ENCODE measurements at regions not wholly inside any gene's neighbourhood (a gene's known extent, or its start where the extent isn't known, plus 50 kb on each side); places are given as distances from the start of the nearest gene placed in this dataset.

DNA sequence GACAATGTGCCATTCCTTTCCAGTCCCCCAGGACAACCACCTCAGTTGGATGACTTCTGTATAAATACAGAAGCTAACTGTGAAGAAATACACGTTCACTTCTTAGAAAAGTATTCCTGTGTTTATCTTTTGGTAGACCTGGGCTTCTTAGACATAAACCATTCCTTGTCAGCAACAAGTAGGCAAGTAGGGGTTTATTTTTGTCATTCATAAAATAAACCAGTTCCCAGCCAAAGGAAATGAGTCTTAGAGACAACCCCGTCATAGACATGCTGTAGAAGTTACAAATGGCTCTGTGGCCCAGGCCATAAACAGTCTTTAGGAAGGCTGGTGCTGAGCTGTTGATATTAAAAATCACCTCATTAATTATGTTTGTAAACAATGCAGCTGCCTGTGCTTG, 243.2 kb downstream of the SPTSSA start:
- no peak for DNase-seq (ENCODE audit: low spot score)

DNA sequence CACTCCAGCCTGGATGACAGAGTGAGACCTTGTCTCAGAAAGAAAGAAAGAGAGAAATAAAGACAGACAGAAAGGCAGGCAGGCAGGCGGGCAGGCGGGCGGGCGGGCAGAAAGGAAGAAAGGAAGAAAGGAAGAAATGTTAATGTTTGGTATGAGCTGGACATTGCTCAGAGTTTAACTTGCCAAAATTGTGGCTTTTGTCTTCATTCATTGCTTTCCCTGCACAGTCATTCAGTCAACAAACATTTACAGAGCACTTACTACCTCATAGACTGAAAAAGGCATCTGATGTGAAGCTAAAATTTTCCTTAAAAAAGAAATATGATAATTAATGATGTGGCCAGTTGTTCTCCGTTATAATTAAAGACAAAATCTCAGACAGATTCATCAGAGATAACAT, 247.1 kb downstream of the SPTSSA start:
- DNase-seq (ENCODE audit: low spot score): no peak

DNA sequence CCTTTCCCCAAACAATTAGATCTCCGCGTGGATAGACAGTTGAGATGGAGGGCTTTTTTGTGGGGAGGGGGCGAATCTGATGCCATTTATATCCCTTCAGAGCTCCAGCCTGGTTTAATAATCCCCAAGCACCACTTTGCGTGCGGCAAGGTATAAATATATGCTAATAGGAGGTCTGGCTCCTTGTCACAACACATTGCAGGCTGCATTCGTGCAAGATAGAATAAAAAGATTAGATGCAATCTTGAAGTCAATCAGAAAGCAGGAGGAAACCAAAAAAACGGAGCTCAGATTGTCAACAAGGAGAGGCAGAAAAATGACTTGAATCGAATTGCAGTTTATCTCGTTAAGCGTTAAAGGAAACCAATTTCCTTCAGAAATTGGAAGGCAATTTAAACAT, 248.7 kb downstream of the SPTSSA start:
- DNase-seq (ENCODE audit: low spot score): no peak

DNA sequence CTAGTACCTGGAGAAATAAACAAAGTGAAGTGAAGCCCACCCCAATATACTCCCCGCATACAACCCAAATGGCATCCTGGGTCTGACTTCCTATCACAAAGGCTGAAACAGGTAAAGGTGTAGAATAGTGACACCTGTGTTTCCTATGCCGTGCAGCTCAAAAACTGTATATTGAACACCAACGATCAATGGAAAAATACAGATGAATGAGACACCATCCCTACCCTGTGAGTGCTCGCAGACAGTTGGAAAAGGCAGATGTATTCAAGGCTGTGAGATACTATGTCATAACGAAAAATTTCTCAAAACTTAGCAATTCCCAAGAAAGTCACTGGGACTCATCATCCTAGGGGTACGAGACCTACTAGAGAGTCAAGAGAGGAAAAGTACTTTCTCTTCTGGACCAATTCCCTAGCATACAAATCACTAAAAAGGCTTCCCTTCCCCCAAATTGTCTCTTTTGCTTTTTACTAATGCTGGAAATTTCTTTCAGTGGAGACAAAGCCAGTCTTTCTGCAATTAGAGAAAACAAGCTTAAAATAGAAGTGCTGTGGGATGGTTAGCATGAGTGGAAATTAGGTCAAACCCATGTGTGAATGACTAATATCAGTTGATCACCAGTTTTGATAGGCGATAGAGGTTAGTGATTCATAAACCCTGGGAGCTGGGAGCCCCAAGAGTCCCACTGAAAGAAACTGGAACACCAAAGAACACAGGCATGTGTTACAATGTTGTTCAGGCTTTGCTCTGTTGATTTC, 249.7 kb downstream of the SPTSSA start:
- no peak for DNase-seq (ENCODE audit: low spot score)

DNA sequence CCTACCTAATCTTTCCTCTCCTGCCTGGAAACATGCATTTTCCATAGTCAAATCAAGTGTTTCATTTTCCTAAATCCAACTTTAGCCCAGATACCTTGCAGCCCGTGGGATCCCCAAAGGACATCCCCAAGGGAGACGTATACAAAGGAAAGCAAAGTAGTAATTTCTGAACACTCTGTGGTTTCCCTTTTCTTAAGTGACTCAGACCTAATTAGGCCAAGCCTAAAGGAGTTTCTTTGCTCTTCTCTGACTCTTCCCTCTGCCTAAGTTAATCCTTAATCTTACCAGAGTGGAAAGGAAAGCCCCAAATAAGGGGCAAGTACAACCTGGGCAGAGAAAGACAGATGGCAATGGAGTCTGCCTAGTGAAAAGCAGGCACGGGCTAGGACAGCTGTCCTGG, 250.3 kb downstream of the SPTSSA start:
- no peak for DNase-seq (ENCODE audit: low spot score)

DNA sequence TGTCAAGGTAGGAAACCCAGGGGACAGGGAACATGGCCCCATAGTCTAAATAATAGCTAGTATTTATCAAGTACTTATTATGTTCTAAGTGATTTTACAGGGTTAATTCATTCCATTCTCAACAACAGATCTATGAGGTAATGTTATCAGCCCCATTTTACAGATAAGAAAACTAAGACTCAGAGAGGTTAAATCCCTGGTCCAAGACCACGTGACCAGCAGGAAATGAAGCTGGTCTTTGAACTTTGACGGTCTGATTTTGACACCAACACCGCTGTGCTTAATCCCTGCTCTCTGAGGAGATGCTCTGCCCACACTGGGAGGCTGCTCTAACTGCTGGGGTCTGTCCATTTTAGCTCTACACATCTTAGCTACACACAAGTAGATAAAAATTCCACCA, 253.5 kb downstream of the SPTSSA start:
- no peak for DNase-seq (ENCODE audit: low spot score)

DNA sequence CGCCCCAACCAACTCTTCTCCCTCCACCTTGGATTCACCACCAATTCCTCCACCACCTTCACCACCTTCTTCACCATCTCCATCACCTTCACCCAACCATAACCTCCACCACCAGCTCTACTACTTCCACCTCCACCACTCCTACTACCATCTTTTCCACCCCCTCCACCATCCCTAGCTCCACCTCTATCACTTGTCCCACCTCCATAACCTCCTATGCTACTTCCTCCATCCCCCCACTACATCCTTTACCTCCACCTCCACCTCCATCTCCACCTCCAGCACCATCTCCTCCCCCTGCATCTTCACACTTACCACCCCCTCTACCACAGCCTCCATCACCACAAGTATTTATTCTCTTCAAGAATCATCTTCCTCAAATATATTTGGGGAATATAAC, 254.9 kb upstream of the EGLN3 start:
- no peak for DNase-seq (ENCODE audit: low spot score)

DNA sequence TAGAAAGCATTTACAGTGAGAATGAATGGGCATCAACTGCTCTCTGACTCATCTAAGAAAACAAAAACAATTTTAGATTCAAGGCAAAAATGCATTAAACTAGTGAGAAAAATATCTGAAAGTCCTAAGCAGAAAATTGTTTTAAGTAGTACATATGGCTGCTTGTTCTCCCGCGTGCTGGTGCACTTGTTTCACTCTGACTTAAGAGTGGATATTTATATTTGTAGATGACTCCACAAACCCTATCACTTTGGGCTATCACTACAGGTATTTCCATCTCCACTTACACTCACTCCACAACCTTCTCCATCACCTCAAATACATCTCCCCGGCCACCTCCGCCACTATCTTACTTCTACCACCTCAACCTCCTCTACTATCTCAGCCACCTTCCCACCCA, 253.9 kb upstream of the EGLN3 start:
- DNase-seq (ENCODE audit: low spot score): no peak

DNA sequence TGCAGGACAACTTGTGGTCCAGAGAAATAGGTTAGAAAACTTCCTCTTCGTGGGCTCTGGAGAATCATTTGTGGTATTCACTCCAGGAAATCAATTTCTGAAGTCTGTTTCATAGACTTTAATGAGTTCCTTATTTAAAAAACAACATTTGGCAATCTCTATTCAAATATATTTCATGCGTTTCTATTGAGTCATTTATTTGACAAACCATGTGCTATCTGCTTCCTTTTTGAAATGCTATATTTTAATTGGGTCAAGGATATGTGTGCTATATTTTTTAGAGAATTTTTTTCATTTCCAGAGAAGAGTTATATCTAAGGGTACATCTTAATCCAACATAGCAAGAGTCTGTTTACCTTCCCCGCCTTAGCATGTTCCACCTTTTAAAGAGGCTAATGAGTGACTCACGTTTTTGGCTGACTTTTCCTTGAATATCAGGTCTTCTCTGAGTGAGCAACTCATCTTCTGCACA, 252.4 kb upstream of the EGLN3 start:
- no peak for DNase-seq (ENCODE audit: low spot score)

DNA sequence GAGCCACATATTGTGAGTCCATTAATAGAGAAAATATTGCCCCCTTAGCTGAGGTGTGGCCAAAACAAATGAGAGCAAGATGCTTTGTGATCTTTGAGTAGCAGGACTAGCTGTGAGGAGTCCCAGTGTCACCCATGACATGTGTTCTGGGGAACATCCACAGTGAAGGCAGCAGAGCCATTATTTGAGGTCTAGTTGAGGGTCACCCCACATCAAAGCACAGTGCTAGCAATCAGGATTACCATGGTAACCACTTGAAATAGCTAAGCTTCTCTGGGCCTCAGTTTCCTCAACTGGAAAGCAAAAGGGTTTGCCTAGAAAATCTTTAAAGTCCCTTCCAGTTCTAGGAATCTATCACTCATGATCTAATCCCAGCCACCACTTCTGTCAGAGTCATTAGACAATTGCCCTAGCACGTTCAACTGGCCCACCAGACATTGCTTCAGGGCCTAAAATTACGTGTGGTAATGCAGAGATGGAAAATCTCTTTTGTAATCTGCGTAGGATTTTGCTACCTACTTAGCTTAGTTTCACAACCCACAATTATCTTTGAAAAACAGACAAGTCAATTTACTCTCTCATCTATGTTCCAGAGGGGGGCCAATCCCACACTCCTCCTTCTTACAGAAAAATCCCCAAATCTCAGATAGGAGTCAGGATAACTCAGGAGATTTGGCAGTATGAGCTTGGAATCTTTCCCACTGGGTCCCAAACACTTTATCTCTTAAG, 251.2 kb upstream of the EGLN3 start:
- no peak for DNase-seq (ENCODE audit: low spot score)

DNA sequence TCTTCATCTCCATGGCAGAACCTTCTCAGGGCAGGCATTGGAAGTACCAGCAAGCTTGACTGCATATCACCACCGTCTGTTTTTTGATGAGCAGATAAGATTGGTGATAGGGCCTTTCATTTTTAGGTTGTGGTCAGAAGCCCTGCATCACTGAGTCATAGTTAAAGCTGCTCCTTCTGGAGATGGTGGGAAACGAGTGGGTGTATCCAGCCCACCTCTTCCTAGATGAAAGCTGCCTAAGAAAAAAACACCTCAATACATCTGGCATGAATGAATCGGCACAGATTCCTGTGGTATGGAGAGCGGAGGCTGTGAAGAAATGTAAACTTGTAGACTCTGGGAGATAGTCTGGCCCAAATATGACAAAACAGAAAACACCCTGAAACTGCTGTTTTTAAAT, 248.7 kb upstream of the EGLN3 start:
- no peak for DNase-seq (ENCODE audit: low spot score)

DNA sequence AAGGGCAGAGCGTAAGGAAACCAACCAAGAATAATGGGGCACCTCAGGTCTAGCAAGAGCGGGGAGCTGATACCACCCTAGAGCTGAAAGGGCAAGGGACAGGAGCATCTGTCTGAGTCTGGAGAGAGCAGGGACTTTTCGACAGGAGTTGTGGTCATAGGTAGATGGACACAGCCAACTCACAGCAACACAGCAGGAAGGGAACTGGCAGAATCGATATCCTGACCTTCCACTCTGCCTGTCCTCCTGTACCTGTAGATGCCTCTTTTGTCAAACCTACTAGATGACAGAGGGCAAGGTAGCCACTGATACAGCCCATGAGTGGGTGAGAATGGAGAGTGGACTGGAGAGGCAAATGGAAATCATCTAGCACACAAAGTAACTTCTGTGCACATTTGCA, 247.2 kb upstream of the EGLN3 start:
- no peak for DNase-seq (ENCODE audit: low spot score)

DNA sequence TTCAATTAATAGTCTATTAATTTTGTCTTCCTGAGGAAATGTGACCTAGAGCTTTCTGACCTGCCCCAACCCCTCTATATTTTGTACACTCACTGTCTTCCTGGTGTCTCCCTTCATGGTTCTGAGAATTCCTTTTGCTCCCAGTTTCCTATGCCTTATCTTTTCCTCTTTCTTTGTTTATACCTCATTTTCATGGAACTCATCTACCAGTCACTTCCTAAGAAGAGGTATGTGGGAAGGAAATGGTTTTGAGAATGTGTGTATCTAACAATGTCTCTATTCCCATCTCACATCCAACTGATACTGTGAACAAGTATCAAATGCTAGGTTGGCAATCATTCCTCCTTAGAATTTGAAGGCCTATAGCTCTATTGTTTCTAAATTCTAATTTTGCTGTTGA, 245.1 kb upstream of the EGLN3 start:
- DNase-seq (ENCODE audit: low spot score): no peak

DNA sequence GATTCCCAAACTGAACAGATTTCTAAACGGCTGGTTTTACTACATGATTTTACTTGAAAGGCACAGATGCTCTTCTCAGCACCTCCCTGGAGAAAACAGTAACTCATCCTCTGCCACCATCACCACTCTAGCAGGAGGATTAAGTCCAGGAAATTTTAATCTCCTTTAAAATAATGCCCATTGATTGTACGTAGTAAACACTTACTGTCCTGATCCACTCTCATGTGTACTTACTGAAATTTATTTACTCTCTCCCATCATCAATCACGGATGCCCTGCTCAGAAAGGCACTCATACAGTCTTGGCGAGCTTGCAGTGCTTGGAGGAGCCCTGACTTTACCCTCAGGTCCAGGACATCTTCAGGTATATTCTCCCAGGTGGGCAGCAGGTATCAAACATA, 239.8 kb upstream of the EGLN3 start:
- DNase-seq (ENCODE audit: low spot score): no peak

DNA sequence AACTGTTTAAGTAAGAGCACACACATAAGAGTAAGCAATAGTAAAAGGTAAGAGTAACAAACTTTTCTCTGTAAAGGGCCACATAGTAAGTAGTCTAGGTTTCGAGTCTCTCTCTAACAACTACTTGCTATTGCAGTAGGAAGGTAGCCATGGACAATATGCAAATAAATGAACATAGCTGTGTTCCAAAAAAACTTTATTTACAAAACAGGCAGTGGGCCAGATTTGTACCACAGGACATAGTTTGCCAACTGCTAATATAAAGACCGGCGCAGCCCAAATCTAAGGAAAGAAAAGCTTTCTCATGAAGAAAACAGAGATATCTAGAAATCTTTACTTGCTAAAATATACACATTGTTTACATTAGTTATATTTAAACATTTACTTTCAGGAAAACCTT, 239.0 kb upstream of the EGLN3 start:
- no peak for DNase-seq (ENCODE audit: low spot score)

DNA sequence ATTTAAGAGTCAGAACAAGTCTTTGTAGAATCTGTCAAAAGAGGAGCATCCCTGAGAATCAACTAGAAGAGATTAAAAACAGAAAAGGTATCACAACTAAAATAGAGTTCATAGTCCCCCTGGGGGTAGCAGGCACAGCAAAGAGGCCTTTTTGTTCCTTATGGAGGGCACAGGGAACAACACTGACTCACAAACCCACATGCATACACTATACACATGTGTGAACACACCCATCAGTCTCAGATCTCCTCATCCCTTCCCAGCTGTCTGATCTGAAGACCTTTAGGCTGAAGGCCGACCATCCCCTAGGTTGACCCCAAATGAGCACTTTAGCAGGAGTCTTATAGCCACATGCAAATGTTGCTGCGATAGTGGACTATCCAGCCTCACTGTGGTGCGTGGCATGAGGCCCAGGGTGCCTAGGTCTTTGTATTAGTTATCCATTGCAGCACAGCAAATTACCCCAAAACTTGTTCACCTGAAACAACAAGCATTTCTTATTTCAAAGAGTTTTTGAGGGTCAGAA, 236.7 kb upstream of the EGLN3 start:
- DNase-seq (ENCODE audit: low spot score): no peak

DNA sequence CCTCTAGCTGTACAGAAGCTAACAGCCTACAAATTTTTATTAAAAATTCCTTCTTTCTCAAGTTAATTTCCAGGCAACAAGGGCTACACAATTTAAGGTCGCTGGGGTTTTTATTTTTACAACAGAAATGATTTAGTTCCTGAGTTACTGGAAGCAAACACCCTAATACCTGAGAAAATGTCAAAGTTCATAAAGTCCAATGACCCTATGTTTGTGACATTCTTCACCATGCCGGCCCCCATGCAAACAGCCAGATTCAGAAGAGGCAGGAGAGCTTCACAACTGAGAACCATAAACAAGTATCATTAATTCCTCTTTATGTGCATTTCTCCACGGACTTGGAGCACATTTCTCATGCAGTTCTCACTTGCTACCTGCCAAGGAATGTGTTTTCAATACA, 236.2 kb upstream of the EGLN3 start:
- no peak for DNase-seq (ENCODE audit: low spot score)

DNA sequence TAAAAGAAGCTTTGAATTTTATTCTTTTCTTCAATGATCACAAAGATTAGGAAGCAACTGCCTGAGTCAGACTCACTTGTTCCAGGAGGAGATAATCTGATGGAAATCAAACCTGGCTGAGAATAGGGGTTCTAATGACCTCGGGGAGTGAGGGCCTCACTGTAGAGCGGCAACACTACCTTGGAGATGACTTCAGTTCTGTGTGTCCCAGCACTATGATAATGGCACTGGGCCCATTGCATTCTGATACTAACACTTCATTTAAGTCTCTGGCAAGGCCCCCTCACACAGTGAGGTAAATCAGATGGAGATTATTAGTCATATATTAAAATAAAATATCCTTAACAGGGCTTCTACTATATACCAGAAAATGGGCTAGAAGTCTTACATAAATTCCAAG, 233.3 kb upstream of the EGLN3 start:
- DNase-seq (ENCODE audit: low spot score): no peak

DNA sequence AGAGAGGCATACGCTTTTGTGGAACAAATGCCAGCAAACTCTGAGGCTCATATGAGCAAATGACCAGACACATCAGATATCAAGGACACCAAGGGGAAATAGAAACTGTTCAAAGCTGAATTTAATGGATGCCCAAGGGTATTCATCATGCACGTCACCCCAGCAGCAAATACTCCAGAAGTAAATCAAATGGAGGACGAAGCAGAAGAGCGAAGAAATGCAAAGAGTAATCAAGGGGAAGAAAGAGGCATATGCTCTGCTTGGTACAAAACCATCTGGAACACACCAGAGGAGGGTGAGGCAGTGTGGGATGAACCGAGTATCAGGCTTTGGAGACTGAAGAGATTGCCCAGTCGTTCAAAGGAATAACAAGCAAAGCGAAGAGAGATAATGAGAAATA, 232.6 kb upstream of the EGLN3 start:
- no peak for DNase-seq (ENCODE audit: low spot score)

DNA sequence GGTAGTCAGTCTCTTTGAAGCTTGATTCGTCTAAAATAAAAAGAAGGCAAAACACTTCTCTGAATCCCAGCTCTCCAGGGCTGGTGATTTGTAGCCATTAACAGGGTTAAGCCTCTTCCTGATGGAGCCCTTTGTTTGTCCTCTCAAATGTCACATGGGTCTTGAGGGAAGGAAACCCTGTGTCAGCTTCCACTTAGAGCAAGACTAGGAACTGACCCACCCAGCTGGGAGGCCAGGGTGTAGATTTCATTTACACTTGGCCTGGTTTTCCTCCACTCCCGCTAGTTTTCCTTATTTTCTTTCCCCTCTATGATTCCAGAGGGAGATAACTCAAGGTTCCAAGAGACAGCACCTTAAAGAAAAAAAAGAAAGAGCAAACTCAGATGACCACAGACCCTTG, 230.5 kb upstream of the EGLN3 start:
- no peak for DNase-seq (ENCODE audit: low spot score)

DNA sequence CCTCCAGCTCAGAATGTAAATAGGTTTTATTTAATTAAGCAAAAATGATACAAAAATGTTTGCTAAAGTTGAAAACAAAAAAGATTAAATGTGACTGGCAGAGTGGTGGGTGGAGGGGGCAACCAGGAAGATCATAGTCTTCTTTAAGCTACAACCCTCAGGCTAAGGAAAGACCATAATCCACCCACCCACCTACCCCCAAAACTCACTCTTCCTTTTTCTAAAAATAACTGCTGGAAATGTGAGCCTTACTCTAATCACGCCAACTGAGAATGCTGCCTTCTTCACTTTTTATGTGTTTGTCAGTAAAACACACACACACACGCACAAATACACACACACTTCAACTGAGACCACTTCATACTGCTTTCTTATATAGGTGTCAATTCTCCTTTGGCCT, 230.0 kb upstream of the EGLN3 start:
- DNase-seq (ENCODE audit: low spot score): no peak

DNA sequence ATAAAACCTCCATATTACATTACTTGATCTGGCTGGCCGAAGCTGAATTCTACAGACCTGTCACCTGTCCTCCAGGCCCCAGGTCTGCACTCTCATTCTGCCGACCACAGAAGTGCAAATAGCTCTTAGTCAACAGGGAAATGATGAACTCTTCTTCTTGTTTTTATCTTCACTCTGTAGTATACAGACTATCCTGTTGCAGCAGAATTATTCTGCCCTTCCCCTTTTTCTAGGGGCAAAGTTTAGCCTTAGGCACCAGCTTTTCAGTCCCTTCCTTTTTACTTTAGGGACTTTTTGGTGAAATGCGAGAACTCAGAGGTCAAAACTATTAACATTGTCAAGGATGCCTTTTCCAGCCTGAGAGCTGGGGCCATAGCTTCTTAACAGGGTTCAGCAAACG, 229.6 kb upstream of the EGLN3 start:
- DNase-seq (ENCODE audit: low spot score): no peak

DNA sequence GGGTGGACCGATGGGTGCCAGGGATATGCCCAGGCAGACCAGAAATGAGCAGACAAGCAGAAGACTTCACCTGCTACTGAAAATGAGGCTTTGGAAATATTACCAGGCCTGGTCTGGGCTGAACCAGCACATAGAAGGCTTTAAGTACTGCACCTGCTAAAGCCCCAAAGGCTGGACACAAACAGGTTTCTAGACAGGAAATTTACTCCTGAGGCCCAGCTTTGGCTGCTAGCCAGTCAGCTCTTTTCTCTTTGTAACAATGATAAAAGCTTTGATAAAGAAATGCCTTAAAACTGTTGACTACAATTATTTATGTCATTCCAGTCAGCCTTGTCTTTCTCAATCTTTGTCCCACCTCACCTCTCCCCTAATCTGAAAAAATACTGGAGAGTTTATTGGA, 228.9 kb upstream of the EGLN3 start:
- no peak for DNase-seq (ENCODE audit: low spot score)

Measured in mesenteric fat pad (tissue), 1 donor.